HepG2 (cell line): ENCODE measurements at regions not wholly inside any gene's neighbourhood (a gene's known extent, or its start where the extent isn't known, plus 50 kb on each side); places are given as distances from the start of the nearest gene placed in this dataset.

Experiments
- ATRX ChIP-seq: sonication (generic); formaldehyde crosslinking; IDR thresholded peaks from 2 replicates; pipeline ENCODE4 v1.4.0; 2020; ENCODE audit warnings: missing genetic modification reagents, borderline replicate concordance
- E2F1 ChIP-seq: sonication (generic); formaldehyde crosslinking; IDR thresholded peaks from 2 replicates; pipeline ENCODE4 v1.5.0; 2020; ENCODE audit warnings: missing genetic modification reagents
- ELF3 ChIP-seq: IDR thresholded peaks from 2 replicates; pipeline ENCODE4 v1.6.1; 2016; ENCODE audit warnings: missing genetic modification reagents, missing compliant biosample characterization
- FOXJ3 ChIP-seq: sonication (generic); formaldehyde crosslinking; IDR thresholded peaks from 2 replicates; pipeline ENCODE4 v1.4.0; 2020; ENCODE audit warnings: missing genetic modification reagents, mild to moderate bottlenecking, borderline replicate concordance
- FOXP1 ChIP-seq, 2 experiments: fragments of 450-650 bp in 1 of 2; IDR thresholded peaks; 2 replicates each; pipeline ENCODE4 v1.6.1; 2017 to 2018; ENCODE audit warnings: antibody characterized with exemption in 1 of 2
- HIVEP1 ChIP-seq: sonication (generic); formaldehyde crosslinking; IDR thresholded peaks from 2 replicates; pipeline ENCODE4 v1.4.0; 2020; ENCODE audit warnings: mild to moderate bottlenecking, missing genetic modification reagents
- HNRNPL ChIP-seq: fragments of 200-400 bp; formaldehyde crosslinking; IDR thresholded peaks from 2 replicates; pipeline ENCODE4 v1.6.1; 2017; ENCODE audit warnings: mild to moderate bottlenecking, low read depth, low read length
- NCOA2 ChIP-seq: sonication (generic); formaldehyde crosslinking; IDR thresholded peaks from 2 replicates; pipeline ENCODE4 v1.8.0; 2022; ENCODE audit warnings: inconsistent platforms
- PBX2 ChIP-seq: IDR thresholded peaks from 2 replicates; pipeline ENCODE4 v1.6.1; 2016; ENCODE audit warnings: control low read depth
- RBFOX2 ChIP-seq: fragments of 200-400 bp; formaldehyde crosslinking; IDR thresholded peaks from 2 replicates; pipeline ENCODE4 v1.6.1; 2017; ENCODE audit warnings: low read depth, mild to moderate bottlenecking, low read length
- SIX4 ChIP-seq: sonication (generic); formaldehyde crosslinking; IDR thresholded peaks from 2 replicates; pipeline ENCODE4 v1.4.0; 2020; ENCODE audit warnings: missing genetic modification reagents
- SOX13 ChIP-seq, 3 experiments: fragments of 450-650 bp in 1 of 3; sonication (generic) in 1 of 3; formaldehyde crosslinking in 1 of 3; IDR thresholded peaks in 2 of 3; conservative IDR thresholded peaks in 1 of 3; 2 replicates each; pipeline versions ENCODE4 v1.5.0 to v1.6.1; 2016 to 2020; ENCODE audit warnings: antibody characterized with exemption in 1 of 3, mild to moderate bottlenecking in 1 of 3, missing compliant biosample characterization in 1 of 3, missing genetic modification reagents in 1 of 3, moderate library complexity in 1 of 3
- TARDBP ChIP-seq: sonication (generic); formaldehyde crosslinking; IDR thresholded peaks from 2 replicates; pipeline ENCODE4 v1.8.0; 2022; ENCODE audit warnings: mild to moderate bottlenecking, missing genetic modification reagents
- ZBTB7A ChIP-seq: sonication (generic); formaldehyde crosslinking; IDR thresholded peaks from 2 replicates; pipeline ENCODE4 v1.8.0; 2022; ENCODE audit warnings: mild to moderate bottlenecking, missing genetic modification reagents
- ZGPAT ChIP-seq: IDR thresholded peaks from 2 replicates; pipeline ENCODE4 v1.6.1; 2016; ENCODE audit warnings: mild to moderate bottlenecking
- ZNF556 ChIP-seq: sonication (generic); formaldehyde crosslinking; IDR thresholded peaks from 2 replicates; pipeline ENCODE4 v1.4.0; 2020; ENCODE audit warnings: mild to moderate bottlenecking, missing genetic modification reagents, borderline replicate concordance
- ZNF629 ChIP-seq: sonication (generic); formaldehyde crosslinking; conservative IDR thresholded peaks from 2 replicates; pipeline ENCODE4 v1.5.0; 2020; ENCODE audit warnings: missing genetic modification reagents
- ZNF704 ChIP-seq: sonication (generic); formaldehyde crosslinking; IDR thresholded peaks from 2 replicates; pipeline ENCODE4 v1.8.1; 2023; ENCODE audit warnings: mild to moderate bottlenecking, inconsistent platforms, moderate library complexity, missing genetic modification reagents, borderline replicate concordance
- ZSCAN12 ChIP-seq: sonication (generic); formaldehyde crosslinking; IDR thresholded peaks from 2 replicates; pipeline ENCODE4 v1.9.0; 2021; ENCODE audit warnings: mild to moderate bottlenecking, missing genetic modification reagents
- ZSCAN22 ChIP-seq: sonication (generic); formaldehyde crosslinking; IDR thresholded peaks from 2 replicates; pipeline ENCODE4 v1.4.0; 2020; ENCODE audit warnings: mild to moderate bottlenecking, missing genetic modification reagents
- ZSCAN30 ChIP-seq: sonication (generic); formaldehyde crosslinking; IDR thresholded peaks from 2 replicates; pipeline ENCODE4 v1.5.0; 2020; ENCODE audit warnings: mild to moderate bottlenecking, missing genetic modification reagents
- ZUFSP ChIP-seq: sonication (generic); formaldehyde crosslinking; IDR thresholded peaks from 2 replicates; pipeline ENCODE4 v1.9.0; 2021; ENCODE audit warnings: missing genetic modification reagents, mild to moderate bottlenecking, borderline replicate concordance

GRCh38 chr1:178023181-178023618 lies 53.3 kb upstream of the SEC16B start (continued):
- TF ChIP-seq ZGPAT (CRISPR knock-in tag) (peak; percentile 31; the same call in 1 of the 2 replicates), ZBTB7A (CRISPR knock-in tag) (no peak), ZSCAN30 (CRISPR knock-in tag) (no peak), ZNF629 (no peak), FOXJ3 (CRISPR knock-in tag) (0 out of 2 replicates have a peak, but pooled peaks have one; percentile 40), SIX4 (no peak), RBFOX2 (no peak), TARDBP (CRISPR knock-in tag) (no peak), ATRX (CRISPR knock-in tag) (no peak), ZSCAN22 (CRISPR knock-in tag) (no peak), HNRNPL (no peak), FOXP1 (IDR thresholded peaks at IDR 0.05) (no peak), FOXP1 (CRISPR knock-in tag; IDR thresholded peaks at IDR 0.05) (0 out of 2 replicates have a peak, but pooled peaks have one; percentile 19), ZNF556 (CRISPR knock-in tag) (no peak), PBX2 (no peak), ZSCAN12 (no peak), NCOA2 (CRISPR knock-in tag) (peak; percentile 42; the same call in 1 of the 2 replicates), SOX13 (IDR thresholded peaks at IDR 0.05) (no peak), SOX13 (CRISPR knock-in tag; conservative IDR thresholded peaks at IDR 0.05 in 1 of 2, IDR thresholded peaks at IDR 0.05 in 1 of 2) (peak in 1 of 2 experiments; percentile 53; a peak in 1 of 4 replicates), ZUFSP (CRISPR knock-in tag) (no peak), ELF3 (CRISPR knock-in tag) (0 out of 2 replicates have a peak, but pooled peaks have one; percentile 10), ZNF704 (CRISPR knock-in tag) (no peak), HIVEP1 (CRISPR knock-in tag) (no peak), E2F1 (no peak)
